ENCODE measurements at regions not wholly inside any gene's neighbourhood (a gene's known extent, or its start where the extent isn't known, plus 50 kb on each side); places are given as distances from the start of the nearest gene placed in this dataset.

DNA sequence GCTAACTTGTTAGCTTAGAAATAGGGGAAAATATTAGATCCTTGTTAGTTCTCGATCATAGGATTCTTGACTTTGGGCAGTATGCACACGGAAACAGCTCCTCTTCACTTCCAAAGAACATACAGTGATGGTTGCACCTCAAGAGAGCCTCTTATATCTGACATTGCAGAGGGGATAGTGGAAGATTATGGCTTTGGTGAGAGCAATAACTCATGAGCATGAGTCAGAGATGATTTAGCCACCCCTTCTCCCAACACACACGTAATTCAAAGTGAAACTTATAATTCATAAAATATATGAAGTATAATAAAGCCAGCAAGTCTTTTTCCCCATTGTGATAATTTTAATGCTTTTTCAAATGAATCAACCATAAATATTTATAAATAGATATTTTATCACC lies 683.7 kb downstream of the POM121L12 start:
- DNase-seq = no peak

DNA sequence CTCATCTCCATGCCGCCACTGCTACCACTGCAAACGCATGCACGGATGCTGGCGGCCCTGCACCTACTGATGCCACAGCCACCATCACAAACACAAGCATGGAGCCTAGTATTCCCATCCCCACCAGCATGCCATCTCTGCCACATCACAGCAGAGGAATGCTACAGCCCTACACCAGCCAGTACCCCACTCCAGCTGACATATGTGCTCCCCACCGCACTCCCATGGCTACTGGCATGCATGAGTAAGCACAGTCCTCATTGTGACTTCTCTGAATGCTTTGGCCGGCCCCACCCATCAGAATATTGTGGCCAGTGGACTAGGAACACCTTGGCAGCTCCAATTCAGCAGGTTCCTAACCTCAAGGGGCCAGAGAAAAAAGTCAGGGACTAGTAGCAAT lies 705.5 kb downstream of the POM121L12 start:
- DNase-seq = no peak

DNA sequence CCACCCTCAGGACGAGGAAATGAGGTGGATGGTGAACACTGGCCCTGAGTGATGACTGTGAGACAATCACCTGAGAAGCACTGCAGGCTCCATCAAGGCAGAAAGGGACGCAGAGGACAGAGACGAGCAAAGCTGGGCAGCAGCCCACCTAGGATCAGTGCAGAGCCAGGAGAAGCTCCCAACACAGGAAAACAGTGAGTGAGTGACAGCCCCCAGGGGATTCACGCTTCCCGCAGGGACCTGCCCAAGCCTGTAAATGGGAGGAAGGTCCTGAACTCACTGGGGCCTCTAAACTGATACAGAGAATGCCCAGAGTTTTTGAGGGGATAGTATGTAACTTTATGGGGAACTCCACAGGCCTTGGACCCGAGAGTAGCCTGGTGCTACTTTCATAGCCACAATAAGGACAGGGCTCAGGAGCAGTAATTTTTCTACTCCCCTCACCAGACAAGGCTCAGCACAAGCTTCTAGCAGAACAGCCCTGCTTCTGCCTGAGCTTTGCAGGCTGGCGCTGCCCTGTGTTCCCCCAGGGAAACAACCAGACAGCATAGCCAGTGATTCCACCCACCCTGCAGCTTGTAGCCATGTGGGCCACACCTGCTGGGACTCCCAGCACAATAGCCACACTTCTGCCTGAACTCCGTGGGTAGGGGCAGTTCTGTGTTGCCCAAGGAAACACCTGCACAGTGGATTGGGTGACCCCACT lies 708.4 kb downstream of the POM121L12 start:
- DNase-seq = no peak

DNA sequence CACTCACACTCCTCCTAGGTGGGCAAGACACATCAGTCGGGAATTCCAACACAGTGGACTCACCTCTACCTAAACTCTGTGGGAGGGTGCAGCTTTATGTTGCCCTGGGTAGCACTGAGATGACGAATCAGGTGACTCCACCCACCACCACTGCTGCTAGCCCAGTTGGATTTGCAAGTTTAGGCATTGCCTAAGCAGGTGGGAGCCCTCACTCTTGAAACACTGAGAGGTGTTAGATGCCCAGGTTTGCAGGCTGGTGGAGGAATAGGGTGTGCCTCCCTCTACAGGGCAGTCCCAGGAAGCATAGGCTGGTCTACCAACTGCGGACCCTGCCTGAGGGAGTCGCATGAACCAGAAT lies 708.9 kb downstream of the POM121L12 start:
- no peak for DNase-seq

DNA sequence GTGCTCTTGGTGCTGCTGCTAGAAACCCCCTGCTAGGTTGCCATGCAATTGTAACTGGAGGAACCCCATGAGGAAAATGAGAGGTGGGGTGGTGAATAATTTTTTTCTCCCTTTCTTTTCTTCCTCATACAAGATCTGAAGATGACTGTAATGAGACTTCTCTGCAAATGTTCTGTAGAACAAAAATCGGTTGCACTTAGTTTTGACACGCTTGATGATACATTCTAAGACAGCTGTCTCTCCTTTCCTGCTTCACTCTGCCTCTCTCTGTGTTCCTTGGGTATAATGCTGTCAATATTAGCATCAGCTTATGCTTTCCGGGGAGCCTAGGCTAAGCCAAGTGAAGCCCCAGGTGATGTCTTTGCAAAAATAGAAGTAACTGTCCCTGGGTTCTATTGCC lies 721.5 kb downstream of the POM121L12 start:
- no peak for DNase-seq

DNA sequence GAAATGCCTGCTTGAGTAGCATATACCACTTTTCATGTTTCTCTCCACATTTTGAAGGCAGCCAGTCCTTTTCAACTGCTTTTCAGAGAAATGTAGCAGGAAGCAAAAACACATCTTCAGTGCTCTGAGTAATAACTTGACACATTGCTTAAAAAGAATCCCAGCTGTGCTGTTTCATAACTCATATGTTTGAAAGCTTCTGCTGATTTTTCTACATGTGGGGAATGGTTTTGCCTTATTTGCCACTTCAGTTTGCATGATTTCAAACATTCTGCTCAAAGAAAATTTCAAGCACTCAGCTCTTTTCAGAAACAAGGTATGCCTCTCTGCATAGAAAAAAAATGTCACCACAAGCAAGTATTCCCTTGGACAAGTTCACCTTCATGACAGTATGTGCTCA lies 732.8 kb downstream of the POM121L12 start:
- DNase-seq = no peak

DNA sequence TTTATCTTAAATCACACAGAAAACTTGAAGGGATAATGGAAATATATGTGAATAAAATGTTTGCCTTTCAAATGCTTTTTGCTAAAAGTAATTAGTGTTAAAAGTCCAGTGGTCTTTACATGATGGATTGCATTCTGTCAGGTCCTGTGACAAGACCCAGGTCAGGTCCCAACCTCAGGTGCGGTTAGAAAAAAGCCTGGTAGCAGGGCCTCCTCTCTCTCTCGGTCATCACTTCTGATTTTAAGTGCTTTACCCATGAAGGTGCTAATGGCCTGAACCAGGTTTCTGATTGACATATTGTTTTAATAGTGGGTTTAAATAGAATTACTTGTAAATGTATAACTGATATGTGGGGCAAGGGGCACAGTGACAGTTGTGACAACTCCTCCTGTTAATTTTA lies 736.3 kb downstream of the POM121L12 start:
- no peak for DNase-seq

DNA sequence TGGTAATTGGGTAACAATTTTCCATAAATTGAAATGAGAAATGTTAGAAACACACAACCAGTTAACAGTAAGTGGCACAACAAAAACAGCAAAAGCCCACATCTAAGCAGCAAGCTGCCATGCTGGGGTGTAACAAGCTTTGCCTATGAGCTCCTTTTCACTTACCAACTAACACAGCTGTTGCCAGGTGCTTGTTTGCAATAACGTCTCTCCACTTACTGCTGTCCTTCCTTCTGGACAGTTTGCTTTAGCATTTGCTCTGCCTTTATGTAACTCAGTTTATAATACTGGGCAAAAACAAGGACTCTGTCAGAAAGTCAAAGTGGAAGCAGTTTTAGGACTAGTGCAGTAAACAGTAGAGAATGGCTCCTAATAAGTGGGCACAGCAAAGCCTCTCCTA lies 740.9 kb downstream of the POM121L12 start:
- no peak for DNase-seq

DNA sequence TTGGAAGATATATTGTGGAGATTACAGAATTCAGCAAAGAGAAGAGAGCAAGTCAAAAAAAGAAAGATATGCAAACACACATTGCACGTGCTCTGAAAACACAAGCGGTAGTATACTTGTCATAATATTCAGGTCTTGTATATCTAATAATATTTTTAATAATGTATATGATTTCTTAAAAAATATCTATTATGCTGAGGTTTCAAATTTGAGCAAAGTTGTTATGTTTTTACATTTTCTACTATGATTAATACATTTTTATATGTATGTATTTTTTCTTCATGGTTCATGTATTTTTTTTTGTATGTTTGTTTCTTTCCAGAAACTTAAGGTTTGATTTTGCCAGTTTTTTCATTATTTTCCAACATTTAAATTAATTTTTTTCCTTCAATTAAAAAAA lies 752.4 kb upstream of the VSTM2A start:
- DNase-seq = no peak

DNA sequence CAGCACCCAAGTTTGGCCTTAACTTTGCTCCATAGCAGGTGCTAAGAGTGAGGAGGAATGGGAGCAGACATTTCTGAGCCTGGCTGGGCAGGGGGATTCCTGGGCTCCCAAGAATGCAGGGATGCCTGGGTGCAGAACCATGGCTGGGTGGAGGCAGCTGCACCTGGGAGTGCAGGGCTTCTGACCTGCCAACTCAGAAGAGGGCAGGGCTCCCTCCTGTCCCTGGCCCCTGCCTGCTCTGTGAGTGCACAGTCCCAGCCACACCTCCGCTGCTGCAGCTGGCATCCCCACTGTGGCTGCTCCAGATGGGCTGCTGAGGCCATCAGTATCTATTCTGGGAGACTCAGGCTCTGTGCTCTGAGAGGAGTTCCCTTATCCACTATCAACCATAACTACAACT lies 747.4 kb upstream of the VSTM2A start:
- DNase-seq = no peak

DNA sequence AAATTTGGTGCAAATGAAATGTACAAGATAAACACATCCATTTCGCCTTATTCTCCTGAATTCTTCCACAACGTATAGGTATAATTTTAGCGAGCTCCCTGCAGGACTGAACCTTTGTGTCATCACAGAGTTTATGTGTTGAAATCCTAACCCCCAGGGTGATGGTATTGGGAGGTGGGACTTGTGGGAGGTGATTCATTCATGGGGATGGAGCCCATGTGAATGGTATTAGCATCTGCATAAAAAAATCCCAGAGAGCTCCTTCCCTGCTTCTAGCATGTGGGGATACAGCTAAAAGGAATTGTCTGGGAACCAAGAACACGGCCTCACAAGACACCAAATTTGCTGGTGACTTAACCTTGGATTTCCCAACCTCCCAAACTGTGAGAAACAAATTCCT lies 741.4 kb upstream of the VSTM2A start:
- no peak for DNase-seq

DNA sequence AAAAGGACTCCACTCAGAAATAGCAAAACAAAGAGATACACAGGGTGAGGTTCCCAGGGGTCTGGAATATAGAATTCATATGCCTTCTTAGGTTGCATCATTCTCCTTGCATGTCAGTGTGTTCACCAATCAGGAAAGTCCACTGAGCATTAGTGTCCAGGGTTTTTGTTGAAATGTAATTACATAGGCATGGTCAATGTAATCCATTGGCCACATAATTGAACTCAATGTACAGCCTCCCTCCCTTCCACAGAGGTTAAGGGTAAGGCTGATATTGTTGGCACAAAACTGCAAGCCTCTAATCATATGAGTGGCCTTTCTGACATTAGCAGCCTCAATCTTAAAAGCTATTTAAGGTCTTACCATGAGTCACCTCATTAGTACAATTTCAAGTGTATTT lies 736.1 kb upstream of the VSTM2A start:
- DNase-seq = no peak

DNA sequence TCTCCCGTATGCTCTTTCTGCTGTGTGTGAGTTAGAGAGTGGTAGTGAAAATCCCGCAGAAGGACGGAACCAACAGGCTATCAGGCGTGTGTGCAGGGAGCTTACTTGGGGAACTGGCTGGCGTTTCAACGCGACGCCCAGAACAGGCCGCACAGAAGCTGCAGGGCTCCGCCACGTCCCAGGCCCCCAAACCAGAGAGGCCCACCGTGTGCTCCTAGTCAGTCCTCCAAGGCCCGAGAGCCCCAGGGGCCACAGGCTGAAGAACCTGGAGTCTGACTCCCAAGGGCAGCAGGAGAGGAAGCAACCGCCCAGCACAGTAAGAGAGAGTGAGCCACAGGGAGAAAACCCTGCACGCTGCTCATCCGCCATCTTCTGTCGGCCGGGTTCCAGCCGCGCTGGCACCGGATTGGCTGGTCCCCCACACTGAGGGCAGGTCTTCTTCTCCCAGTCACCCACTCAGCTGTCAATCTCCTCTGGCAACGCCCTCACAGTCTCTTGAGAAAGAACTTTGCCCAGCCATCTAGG lies 730.6 kb upstream of the VSTM2A start:
- DNase-seq = no peak

DNA sequence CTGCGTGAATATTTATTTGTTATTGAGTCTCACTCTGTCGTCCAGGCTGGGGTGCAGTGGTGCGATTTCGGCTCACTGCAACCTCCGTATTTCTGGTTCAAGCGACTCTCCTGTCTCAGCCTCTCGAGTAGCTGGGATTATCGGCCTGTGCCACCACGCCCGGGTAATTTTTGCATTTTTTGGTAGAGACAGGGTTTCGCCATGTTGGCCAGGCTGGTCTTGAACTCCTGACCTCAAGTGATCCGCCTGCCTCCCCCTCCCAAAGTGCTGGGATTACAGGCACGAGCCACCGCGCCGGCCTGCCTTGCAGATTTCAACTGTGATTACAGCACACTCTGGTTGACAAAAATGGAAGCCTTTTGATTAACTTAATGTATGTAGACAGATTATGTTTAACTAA lies 730.0 kb upstream of the VSTM2A start:
- DNase-seq = no peak

DNA sequence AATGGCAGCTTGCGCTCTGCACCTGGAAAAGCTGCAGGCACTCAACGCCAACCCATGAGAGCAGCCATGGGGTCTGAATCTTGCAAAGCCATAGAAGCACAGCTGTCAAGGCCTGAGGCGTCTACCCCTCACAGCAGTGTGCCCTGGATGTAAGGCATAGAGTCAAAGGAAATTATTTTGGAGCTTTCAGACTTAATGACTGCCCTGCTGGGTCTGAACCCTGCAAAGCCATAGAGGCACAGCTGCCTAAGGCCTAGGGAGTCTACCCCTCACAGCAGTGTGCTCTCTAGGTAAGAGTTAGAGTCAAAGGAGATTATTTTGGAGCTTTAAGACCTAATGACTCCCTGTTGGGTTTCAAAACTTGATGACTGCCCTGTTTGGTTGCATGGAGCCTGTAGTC lies 706.9 kb upstream of the VSTM2A start:
- DNase-seq = no peak

DNA sequence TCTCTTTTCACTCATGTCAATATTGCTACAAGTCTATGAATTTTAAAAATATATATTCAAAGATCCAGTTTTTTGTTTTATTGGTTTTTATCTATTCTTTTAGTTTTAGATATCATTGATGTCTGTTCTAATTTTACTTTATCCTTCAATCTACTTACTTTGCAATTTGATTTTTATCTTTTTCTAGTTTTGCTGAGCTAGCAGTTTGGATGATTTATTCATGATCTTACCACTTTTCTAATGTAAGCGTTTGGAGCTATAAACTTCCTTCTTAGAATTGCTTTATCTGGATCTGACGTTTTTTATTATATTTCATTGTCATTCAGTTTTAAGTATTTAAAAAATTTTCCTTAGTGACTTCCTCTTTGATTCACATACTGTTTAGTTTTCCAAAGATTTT lies 664.5 kb upstream of the VSTM2A start:
- no peak for DNase-seq

DNA sequence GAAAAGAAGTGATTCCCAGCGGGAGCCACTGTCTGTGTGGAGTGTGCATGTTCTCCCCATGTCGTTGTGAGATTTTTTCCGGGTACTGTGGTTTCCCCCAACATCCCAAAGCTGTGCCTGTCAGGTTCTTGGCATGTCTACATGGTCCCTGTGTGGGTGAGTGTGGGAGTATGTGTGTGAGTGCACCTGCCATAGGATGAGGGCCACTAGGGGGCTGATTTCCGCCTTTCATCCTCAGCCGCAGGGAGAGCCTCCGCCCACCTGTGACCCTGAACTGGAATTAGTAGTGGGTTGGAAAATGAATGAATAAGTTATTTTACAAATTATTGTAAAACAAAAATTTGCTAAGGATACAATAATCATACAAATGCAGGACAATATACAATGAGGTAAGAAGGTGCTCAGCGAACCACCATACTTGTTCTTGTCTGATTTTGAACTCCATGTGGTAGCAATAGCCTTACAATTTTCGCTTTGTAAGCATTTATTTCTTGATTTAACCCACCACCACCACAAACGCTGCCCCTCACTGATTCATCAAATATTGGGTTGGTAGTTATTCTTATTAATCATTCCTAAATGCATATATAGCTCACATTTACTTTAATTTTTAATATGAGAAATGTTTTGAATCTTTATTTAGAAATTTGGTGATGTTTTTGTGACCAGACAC lies 641.2 kb upstream of the VSTM2A start:
- DNase-seq = no peak

DNA sequence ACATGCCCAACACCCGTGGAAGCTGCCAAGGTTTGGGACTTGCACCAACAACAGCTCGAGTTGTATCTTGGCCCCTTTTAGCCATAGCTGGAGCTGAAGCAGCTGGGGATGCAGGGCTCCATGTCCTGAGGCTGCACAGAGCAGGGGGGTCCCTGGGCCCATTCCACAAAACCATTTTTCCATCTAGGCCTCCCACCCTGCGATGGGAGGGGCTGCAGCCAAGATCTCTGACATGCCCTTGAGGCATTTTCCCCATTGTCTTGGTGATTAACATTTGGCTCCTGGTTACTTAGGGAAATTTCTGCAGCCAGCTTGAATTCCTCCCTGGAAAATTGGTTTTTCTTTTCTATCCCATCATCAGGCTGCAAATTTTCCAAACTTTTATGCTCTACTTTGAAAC lies 637.8 kb upstream of the VSTM2A start:
- DNase-seq = no peak

DNA sequence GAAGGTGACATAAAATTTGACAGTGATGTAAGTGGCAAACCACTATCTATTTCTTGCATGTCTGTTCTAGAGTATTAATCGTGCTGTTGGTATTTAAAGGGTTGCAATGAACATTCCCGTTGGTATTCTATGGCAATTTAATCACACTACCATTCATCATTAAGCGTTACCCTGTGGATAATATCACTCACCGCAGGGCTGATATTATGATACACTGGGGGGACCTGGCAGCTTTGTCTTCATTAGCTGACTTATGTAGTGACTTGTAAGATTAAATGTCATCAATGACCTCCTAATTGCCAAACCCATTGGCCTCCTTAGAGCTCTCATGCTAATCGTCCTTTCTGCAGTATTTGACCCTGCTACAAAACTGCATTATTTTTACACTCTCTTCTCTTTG lies 624.5 kb upstream of the VSTM2A start:
- no peak for DNase-seq

DNA sequence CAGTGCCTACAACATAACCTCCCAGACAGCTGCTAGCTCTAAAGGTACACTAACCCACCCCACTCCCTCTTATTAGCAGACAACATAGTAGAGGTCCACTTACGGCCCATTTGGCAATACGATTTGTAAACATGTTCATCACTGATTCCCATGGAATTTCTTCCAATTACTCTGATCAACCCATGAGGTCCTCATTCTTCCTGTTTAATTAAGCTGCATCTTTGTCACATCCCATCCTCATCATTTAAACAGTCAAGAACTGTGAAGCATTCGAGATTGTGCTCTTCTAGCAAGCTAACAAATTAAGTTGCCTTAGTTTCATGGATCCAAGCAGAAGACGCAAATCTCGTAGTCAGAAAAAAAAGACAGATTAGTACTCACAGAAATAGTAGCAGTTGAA lies 622.2 kb upstream of the VSTM2A start:
- DNase-seq = no peak

DNA sequence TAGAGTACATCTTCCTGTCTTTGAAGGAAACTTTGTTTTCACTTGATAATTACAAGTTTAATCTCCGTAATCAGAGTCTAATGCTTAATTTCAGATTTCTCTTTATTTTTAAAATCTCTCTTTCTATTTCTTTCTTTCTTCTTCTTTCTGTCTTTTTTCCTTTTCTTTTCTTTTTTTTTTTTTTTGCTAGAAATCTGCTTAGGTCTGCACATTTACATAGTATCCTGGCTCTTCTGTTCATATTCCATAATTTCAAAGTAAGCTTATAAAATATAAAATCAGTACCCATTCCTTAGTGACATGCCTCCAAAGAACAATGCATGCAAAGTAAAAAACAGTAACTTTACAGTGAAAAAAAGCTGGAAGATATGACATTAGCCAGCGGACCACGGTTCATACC lies 601.7 kb upstream of the VSTM2A start:
- DNase-seq = no peak

DNA sequence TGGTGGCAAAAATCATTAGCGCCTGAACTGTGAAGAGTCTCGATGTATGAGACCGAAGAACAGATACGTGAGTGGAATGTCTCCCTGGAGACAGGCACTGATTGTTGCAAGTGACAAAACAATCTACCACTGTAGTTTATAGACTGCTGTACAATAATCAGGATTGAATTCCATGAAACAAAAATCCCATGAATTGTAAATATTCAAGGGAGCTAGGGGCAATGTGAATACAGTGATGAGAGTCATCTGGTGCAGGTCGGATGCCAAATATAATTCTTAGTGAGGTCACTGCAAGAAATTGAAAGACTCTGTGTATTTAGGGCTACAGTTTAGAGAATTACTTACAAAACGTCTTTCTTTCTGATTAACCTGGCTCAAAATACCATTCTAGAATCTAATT lies 594.4 kb upstream of the VSTM2A start:
- no peak for DNase-seq

DNA sequence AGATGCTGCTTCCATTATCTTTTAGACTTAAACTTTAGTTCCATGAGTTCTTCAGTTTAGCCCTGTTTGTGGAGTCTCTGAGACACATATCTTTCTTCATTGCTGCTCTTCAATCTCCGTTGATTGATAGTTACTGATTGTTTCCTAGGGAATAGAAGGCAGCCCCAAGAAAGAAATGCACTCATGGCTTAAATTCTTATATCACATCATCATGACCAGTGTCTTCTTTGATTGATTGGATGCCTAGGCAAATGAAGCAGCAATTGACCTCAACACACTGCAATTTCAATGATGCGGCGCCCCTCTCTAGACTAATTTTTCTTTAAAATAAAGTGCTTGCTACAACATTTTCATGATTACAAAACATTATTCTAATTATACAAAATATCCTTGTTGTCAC lies 576.5 kb upstream of the VSTM2A start:
- DNase-seq = no peak

DNA sequence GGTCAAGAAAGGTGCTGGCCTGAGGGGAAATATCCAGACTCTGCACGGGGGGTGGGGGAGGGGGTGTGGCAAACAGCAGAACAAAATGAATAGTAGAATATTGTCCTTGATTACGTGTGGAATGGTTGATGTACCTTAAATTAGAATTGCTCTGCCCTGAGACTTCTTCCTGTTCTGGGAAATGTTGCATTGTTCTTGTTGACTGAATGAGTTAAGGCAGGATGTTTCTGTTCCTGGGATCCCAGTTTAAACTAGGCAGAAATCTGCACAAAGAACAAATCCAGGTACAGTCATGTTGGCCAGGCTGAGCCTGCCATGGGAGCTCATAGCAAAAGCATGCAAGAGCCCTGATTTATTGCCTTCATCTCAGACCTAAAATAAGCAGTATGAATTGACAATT lies 558.7 kb upstream of the VSTM2A start:
- no peak for DNase-seq

DNA sequence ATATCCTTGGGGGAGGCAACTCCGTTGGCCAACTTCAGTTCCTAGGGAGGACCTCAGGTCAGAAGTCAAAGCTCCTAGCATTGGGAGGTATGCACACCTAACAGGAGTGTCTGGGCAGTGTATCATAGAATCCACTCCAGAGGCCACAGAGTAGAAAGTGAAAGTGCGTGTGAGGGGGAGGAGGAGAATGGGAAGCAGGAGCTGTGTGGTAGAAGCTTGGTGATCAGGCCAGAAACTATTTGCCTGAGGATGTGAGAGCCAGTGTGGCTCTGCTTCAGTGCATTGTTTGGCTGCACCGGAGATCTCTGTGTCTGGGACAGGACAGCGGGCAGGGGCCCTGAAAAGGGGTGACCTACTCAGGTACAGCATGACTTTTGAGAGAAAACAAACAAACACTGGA lies 557.4 kb upstream of the VSTM2A start:
- peak; percentile 80 for DNase-seq
